ENCODE measurements at regions not wholly inside any gene's neighbourhood (a gene's known extent, or its start where the extent isn't known, plus 50 kb on each side); places are given as distances from the start of the nearest gene placed in this dataset.

- TF ChIP-seq CTCF (conservative IDR thresholded peaks at IDR 0.05; ENCODE audit: low read depth, low read length) = no peak
- no peak for TF ChIP-seq EZH2 (IDR thresholded peaks at IDR 0.05; ENCODE audit: borderline replicate concordance, low read depth, low read length, poor library complexity, severe bottlenecking)
Measured at GRCh38 chr13:36533806-36534205, 101.5 kb downstream of the CCNA1 start.
